Muscle of leg (tissue), 3 donors: ENCODE measurements at regions not wholly inside any gene's neighbourhood (a gene's known extent, or its start where the extent isn't known, plus 50 kb on each side); places are given as distances from the start of the nearest gene placed in this dataset.

Source experiments
- DNase-seq: peaks from one replicate; pipeline ENCODE4 v3.0.0; 2013
- H3K27ac ChIP-seq: one replicate; pipeline ENCODE4 v1.5.1; 2013; ENCODE audit warnings: mild to moderate bottlenecking, low read length, control low read depth
- H3K27me3 ChIP-seq: one replicate; pipeline ENCODE4 v1.6.1; 2013; ENCODE audit warnings: low read length; ENCODE audit not compliant: control insufficient read depth, insufficient read depth
- H3K36me3 ChIP-seq: one replicate; pipeline ENCODE4 v1.6.1; 2013; ENCODE audit warnings: low read length; ENCODE audit not compliant: control insufficient read depth, insufficient read depth
- H3K4me1 ChIP-seq: one replicate; pipeline ENCODE4 v1.6.1; 2013; ENCODE audit warnings: low read length; ENCODE audit not compliant: control insufficient read depth, insufficient read depth
- H3K4me3 ChIP-seq: one replicate; pipeline ENCODE4 v1.5.1; 2013; ENCODE audit warnings: low read length, control low read depth
- H3K9me3 ChIP-seq: replicated peaks from 2 replicates; pipeline ENCODE4 v1.6.1; 2013; ENCODE audit warnings: low read depth, low read length; ENCODE audit not compliant: control insufficient read depth
- WGBS: methylation state at CpG from one replicate; pipeline ENCODE4 v1.1.5; 2013; ENCODE audit warnings: missing lambda C conversion rate; ENCODE audit not compliant: insufficient coverage; 5-methylcytosine and 5-hydroxymethylcytosine counted together

- H3K4me3 ChIP-seq = no peak overlapping the region
- H3K9me3 ChIP-seq = peaks cover 5% of the 10 kb centered on the region
- no peaks in the 10 kb centered on the region for H3K27me3 ChIP-seq
- no peaks in the 10 kb centered on the region for H3K36me3 ChIP-seq
- H3K27ac ChIP-seq = no peak overlapping the region
- H3K4me1 ChIP-seq = no peaks in the 10 kb centered on the region
- WGBS = 80% methylated on average over 1 of the region's 4 CpGs
- no peak for DNase-seq
These were observed 298.9 kb upstream of the TCF4 start for GRCh38 chr18:55886886-55887285.

- no peaks in the 10 kb centered on the region for H3K4me1 ChIP-seq
- no peak overlapping the region for H3K27ac ChIP-seq
- H3K27me3 ChIP-seq = no peaks in the 10 kb centered on the region
- DNase-seq = no peak
- H3K36me3 ChIP-seq = no peaks in the 10 kb centered on the region
- no peak overlapping the region for H3K4me3 ChIP-seq
- WGBS = no CpG with 5 or more reads among the region's 2 CpGs
- H3K9me3 ChIP-seq = peaks cover 5% of the 10 kb centered on the region
These were observed 296.5 kb upstream of the TCF4 start for GRCh38 chr18:55884498-55884897.

GRCh38 chr18:55880617-55881016 lies 292.6 kb upstream of the TCF4 start:
- Histone ChIP-seq H3K9me3 (no peaks in the 10 kb centered on the region), H3K4me3 (no peak overlapping the region), H3K27ac (no peak overlapping the region), H3K36me3 (no peaks in the 10 kb centered on the region), H3K4me1 (peaks cover 1% of the 10 kb centered on the region), H3K27me3 (no peaks in the 10 kb centered on the region)
- DNase-seq = no peak
- 98% methylated on average over 6 of the region's 8 CpGs for WGBS

- H3K4me3 ChIP-seq = no peak overlapping the region
- WGBS = no CpG with 5 or more reads among the region's 2 CpGs
- no peak for DNase-seq
- H3K4me1 ChIP-seq = peaks cover 8% of the 10 kb centered on the region
- no peaks in the 10 kb centered on the region for H3K9me3 ChIP-seq
- no peaks in the 10 kb centered on the region for H3K27me3 ChIP-seq
- H3K36me3 ChIP-seq = no peaks in the 10 kb centered on the region
- H3K27ac ChIP-seq = no peak overlapping the region
These were observed 291.3 kb upstream of the TCF4 start for GRCh38 chr18:55879331-55879730.

- Histone ChIP-seq H3K4me3 (no peak overlapping the region), H3K27me3 (no peaks in the 10 kb centered on the region), H3K9me3 (no peaks in the 10 kb centered on the region), H3K27ac (no peak overlapping the region), H3K36me3 (no peaks in the 10 kb centered on the region), H3K4me1 (peaks cover 8% of the 10 kb centered on the region)
- DNase-seq = no peak
- no CpG with 5 or more reads among the region's 1 CpG for WGBS
These were observed 290.2 kb upstream of the TCF4 start for GRCh38 chr18:55878224-55878623.

- Histone ChIP-seq H3K27me3 (no peaks in the 10 kb centered on the region), H3K9me3 (no peaks in the 10 kb centered on the region), H3K36me3 (no peaks in the 10 kb centered on the region), H3K4me3 (no peak overlapping the region), H3K27ac (no peak overlapping the region), H3K4me1 (peaks cover 8% of the 10 kb centered on the region)
- no CpG with 5 or more reads among the region's 1 CpG for WGBS
- DNase-seq = no peak
These were observed 289.3 kb upstream of the TCF4 start for GRCh38 chr18:55877321-55877720.

- no peak overlapping the region for H3K27ac ChIP-seq
These were observed 288.3 kb upstream of the TCF4 start for GRCh38 chr18:55876254-55876653.

GRCh38 chr18:55875371-55875901 lies 287.4 kb upstream of the TCF4 start:
- H3K36me3 ChIP-seq = no peaks in the 10 kb centered on the region
- H3K4me1 ChIP-seq = peaks cover 11% of the 10 kb centered on the region
- H3K4me3 ChIP-seq = no peak overlapping the region
- no peaks in the 10 kb centered on the region for H3K27me3 ChIP-seq
- DNase-seq = peak; percentile 72
- H3K27ac ChIP-seq = peak overlapping the region; percentile 62
- no peaks in the 10 kb centered on the region for H3K9me3 ChIP-seq
- WGBS = 33% methylated on average over 2 of the region's 3 CpGs

More at GRCh38 chr18:55876254-55876653, 288.3 kb upstream of the TCF4 start:
- H3K9me3 ChIP-seq = no peaks in the 10 kb centered on the region
- H3K4me3 ChIP-seq = no peak overlapping the region
- DNase-seq = no peak
- H3K4me1 ChIP-seq = peaks cover 9% of the 10 kb centered on the region
- WGBS = 100% methylated on average over 1 of the region's 2 CpGs
- no peaks in the 10 kb centered on the region for H3K27me3 ChIP-seq
- H3K36me3 ChIP-seq = no peaks in the 10 kb centered on the region

- peak; percentile 99 for DNase-seq
- peaks cover 6% of the 10 kb centered on the region for H3K4me1 ChIP-seq
- no peaks in the 10 kb centered on the region for H3K27me3 ChIP-seq
- peak overlapping the region; percentile 50 for H3K27ac ChIP-seq
- H3K4me3 ChIP-seq = no peak overlapping the region
- no peaks in the 10 kb centered on the region for H3K9me3 ChIP-seq
- H3K36me3 ChIP-seq = no peaks in the 10 kb centered on the region
- no CpG with 5 or more reads among the region's 7 CpGs for WGBS
These were observed 281.8 kb upstream of the TCF4 start for GRCh38 chr18:55869556-55870501.

GRCh38 chr18:55868909-55869308 lies 280.9 kb upstream of the TCF4 start:
- no peak overlapping the region for H3K4me3 ChIP-seq
- H3K36me3 ChIP-seq = no peaks in the 10 kb centered on the region
- no peaks in the 10 kb centered on the region for H3K9me3 ChIP-seq
- H3K27me3 ChIP-seq = no peaks in the 10 kb centered on the region
- peaks cover 7% of the 10 kb centered on the region for H3K4me1 ChIP-seq
- WGBS = no CpG with 5 or more reads among the region's 1 CpG
- DNase-seq = peak; percentile 48
- peak overlapping the region; percentile 45 for H3K27ac ChIP-seq
